CD4-positive, alpha-beta T cell treated with Interleukin-4 for 1 hour (primary cell): ENCODE measurements at regions not wholly inside any gene's neighbourhood (a gene's known extent, or its start where the extent isn't known, plus 50 kb on each side); places are given as distances from the start of the nearest gene placed in this dataset.
A peak's percentile ranks its signal among the peaks of the same experiment; 100 is the strongest.

Experiments
- DNase-seq, 2 donors: peaks; one replicate each; pipeline ENCODE4 v3.0.0-alpha.2; 2020 to 2022

DNA sequence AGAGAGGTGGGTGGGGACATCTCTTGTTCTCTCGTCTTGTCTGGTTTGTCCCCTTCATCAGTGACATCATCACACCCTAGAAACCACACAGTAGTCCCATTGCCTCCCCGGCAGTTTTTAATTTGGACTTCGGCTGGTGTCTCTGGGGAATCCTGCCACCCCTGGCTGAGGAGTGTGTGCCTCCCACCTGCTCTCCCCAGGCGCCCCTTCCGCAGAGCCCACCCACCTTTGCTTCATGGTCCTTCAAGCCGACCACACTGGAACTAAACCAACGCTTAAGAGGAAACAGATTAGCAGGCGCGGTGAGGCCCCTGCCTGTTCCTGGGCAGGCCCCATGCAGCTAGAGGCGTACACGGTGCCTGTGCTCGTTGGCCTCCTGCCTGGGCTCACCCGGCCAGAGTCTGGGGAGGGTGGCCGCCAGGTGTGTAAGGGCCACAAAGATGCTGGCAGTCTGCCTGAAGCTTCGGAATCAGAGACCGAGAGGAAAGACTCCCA, 107.6 kb upstream of the SPRY4 start:
- peak; percentile 18 to 44 for DNase-seq

GRCh38 chr5:142428773-142429473, 104.1 kb upstream of the SPRY4 start:
- DNase-seq, result no peak

DNA sequence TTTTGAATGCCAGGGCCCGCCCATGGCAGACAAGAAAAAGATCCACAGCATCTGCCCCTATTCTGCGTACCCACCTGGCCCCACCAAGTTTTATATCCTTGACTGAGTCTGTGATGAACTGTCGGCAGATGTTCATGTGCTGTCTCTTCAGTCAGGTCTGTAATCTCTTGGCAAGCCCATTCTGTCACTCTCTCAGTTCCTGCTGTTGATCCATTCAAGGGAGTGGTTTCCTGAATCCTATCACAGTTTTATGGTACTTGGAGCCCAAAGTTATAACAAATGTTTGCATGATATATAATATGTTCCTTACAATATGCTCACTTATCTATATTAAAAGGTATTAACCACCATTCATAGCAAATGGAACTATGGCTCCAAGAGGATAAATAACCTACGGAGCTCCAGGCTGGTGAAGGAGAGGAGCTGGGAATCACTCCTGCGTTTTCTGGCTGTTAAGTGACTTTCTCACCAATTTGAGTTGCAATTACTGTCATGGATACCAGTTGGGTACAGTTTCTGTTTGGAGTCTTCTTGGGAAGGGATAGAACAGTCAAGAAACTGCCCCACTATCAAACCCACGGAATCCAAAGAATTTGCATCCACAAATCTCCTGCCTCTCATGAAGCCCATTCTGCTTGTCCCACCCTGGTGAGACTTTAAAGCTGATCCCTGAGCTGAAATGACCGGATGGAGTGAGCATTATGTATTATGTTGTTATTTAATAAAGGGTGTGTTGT, 103.4 kb upstream of the SPRY4 start:
- DNase-seq, result no peak

- no peak for DNase-seq
Observed at GRCh38 chr5:142427529-142427928, 102.7 kb upstream of the SPRY4 start.

DNA sequence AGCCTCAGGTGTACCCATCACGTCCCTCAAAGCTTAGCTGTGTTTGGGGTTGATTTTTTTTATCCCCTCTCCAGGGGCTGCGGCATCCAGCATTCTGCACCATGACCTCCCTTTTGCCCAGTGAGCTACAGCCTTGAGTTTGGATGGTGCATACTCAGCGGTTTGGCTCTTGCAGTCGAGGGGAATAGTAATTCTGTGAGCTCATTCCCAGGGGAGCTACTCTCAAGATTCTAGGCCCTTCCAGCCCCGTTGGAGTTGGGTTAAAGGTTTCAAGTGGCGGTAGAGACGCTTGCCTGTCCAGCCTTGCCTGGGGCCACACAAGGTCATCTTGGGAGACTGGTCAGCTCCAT, 102.2 kb upstream of the SPRY4 start:
- no peak for DNase-seq

DNA sequence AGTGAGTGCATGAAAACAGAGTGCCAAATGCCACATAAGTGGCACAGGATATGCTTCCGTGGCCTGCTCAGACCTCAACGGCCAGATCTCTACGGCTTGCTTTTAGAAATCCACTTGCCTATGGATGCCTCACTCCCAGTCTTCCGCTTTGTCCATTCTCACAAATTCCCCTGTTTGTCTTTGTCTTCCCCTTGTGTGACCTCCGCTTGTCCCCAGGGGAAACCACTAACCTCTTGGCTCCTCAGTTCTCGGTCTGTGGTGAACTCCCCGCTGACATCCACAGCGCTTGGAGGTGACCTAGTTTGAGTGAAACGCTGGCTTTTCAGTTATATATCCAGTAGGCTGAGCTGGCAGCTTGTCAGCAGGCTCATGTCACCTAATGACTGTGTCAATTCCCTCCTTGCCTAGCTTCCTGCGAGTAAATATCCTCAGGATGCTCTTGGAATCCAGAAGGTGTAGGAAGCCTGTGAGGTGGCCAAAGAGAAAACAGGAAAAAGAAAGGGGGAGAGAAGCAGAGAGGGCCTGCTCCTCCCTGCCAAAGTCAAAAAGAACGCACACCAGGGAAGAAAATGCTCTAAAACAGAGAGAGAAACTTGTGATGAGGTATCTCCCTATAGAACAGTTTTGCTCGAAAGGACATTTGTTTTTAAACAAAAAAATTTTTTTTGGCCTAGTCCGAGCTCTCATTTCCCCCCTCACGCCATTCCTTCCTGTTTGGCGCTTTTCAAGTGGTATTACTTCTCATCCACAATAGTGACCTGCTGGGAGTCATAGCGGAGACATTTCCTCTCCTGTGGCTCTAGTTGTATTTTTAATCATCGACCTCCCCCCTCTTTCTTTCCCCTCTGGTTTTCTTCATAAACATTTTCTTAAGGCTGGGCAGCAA, 101.6 kb upstream of the SPRY4 start:
- peak; percentile 49 to 57 for DNase-seq

- DNase-seq, result no peak
Observed at GRCh38 chr5:142425286-142426065, 100.7 kb upstream of the SPRY4 start.

- DNase-seq, result no peak
Observed at GRCh38 chr5:142422429-142422828, 97.6 kb upstream of the SPRY4 start.

DNA sequence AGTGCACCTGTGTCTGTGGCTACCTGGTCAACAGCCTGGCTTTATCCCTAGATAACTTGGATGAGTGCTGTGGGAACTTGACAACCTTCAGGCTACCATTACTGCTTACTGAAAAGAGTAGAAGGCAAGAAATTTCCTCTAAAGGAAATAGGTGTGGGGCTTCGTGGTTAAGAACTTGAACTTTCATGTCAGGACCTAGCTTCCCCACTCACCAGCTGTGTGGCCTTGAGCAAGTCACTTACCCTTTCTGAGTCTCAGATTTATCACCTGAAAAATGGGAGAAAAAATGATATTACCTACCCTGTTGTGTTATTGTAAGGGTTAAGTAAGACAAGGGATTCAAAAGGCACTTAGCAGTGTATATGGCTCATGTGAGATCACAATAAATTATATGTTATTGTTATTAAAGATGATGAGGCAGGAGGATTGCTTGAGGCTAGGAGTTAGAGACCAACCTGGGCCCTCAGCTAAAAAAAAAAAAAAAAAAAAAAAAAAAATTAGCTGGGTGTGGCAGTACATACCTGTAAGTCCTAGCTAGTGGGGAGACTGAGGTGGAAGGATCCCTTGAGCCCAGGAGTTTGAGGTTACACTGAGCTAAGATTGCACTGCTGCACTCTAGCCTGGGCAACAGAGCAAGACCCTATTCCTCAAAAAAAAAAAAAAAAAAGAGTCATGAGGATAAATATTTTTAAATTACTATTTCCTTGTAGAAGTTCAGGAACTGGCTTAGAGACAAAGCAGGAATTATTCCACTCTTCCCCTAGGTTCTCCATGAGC, 97.0 kb upstream of the SPRY4 start:
- no peak for DNase-seq

DNA sequence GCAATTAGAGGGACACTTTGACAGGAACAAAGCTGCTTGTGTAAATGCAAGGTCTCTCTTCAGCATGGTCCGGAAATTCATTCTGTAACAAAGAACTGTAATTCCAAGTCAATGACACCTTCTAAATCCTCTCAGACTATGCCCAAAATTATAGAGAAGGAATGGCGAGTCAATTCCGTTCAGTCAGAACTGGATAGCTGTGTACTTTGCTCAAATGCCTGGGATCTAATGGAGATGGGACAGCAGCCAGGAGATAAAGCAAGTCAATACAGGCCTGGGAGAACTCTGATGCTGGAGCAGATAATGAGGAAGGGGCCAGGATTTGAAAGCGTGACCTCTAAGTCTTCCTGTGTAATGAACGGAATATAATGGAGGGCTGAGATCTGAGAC, 96.4 kb upstream of the SPRY4 start:
- DNase-seq, result no peak

DNA sequence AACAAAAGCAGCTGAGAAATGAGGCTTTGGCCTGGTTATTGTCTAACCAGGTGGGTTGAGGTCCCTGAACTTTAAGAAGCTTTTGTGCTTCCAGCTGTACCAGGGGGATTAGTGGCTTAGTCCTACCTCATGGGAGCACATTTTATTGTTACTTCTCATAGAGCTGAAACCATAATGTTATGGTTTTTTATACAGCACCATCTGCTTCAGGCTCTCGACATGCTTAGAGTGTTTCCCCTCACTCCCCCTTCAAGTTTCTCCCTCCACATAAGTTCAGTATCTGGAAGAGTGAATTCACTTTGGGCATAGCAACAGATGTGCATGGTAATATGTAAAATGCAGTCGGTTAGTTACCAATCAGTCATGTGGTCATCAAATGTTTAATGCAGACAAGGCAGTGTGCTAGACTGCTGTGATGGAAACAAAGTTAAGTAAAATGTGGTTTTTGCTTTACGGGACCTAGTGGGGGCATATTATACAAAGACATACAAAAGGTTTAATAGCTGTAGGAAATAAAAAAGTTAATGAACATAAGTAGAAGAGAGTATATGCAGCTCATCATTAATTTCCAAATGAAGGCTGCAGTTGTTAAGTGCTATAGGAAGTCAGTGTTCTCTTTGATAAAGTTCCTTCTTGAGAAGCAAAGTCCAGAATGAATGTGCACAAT, 95.9 kb upstream of the SPRY4 start:
- DNase-seq, result no peak

GRCh38 chr5:142412581-142412980, 87.8 kb upstream of the SPRY4 start:
- no peak for DNase-seq

- DNase-seq, result no peak
Observed at GRCh38 chr5:142411656-142412425, 87.0 kb upstream of the SPRY4 start.

DNA sequence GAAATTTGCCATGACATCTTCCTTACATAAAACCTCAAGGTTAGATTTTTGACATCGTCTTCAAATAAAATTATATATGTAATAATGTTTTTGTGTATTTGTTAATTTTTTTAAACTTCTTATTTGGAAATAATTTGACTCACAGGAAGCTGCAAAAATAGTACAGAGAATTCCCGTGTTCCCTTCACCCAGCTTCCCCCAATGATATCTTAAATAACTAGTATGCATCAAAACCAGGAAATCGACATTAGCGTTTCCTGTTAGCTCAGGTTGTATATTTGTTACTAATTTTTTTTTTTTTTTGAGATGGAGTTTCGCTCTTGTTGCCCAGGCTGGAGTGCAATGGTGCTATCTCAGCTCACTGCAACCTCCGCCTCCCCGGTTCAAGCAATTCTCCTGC, 86.3 kb upstream of the SPRY4 start:
- DNase-seq, result no peak

DNA sequence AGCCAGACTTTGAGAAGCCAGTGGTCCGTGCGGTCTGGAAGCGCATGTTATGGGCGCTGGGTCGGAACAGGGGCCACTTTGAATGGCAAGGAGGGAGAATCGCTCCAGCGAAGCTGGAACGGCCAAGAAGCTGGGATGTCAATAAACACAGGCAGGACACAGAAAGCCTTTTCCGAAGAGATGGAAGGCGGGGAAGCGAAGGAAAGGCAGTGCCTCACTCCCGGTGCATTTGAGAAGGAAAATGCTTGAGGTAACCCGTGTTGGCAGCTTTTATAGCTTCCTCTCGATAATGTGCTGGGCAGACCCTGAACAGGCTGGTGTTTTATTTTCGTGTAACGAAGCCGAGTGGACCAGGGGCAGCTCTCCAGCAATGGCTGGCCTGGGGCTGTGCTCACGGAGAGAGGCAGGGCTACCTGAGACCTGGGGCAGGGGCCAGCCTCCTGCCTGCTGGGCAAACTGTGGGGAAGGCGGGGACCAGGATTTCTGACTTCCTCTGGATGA, 84.2 kb upstream of the SPRY4 start:
- no peak for DNase-seq

GRCh38 chr5:142408536-142408935, 83.7 kb upstream of the SPRY4 start:
- DNase-seq, result no peak

- no peak for DNase-seq
Observed at GRCh38 chr5:142405814-142406395, 81.1 kb upstream of the SPRY4 start.

GRCh38 chr5:142405023-142405422, 80.2 kb upstream of the SPRY4 start:
- no peak for DNase-seq

DNA sequence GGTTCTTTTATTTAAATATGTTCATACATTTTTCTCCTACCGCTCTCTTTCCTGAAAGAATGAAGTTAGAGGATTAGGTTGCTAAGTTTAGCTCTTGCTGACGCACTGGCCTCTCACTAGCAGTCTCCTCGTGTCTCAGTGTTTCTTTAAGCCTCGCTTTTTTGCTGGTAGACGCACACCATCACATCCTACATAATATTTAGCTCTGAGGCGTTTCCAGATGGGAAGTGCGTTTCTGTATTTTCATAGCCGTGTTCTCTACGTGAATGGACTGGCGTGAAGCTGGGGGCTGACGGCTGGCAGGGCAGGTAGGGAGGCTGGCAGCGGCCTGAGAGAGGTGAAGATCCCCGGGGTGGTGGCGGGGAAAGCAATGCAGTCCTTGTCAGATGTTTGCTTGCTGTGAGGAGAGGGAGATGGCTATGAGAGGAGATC, 79.2 kb upstream of the SPRY4 start:
- DNase-seq, result no peak

GRCh38 chr5:142403583-142403982, 78.8 kb upstream of the SPRY4 start:
- no peak for DNase-seq
